GM23248 (cell line): ENCODE measurements at regions not wholly inside any gene's neighbourhood (a gene's known extent, or its start where the extent isn't known, plus 50 kb on each side); places are given as distances from the start of the nearest gene placed in this dataset.

Experiments used
- EZH2 ChIP-seq: fragments of 200-600 bp; sonication (generic); IDR thresholded peaks from 2 replicates; pipeline ENCODE4 v1.6.1; 2018; ENCODE audit warnings: antibody characterized with exemption, mild to moderate bottlenecking; ENCODE audit not compliant: insufficient read depth, poor library complexity, severe bottlenecking
- EZH2phosphoT487 ChIP-seq: fragments of 200-600 bp; sonication (generic); IDR thresholded peaks from 2 replicates; pipeline ENCODE4 v1.6.1; 2018; ENCODE audit warnings: antibody characterized with exemption, moderate library complexity, mild to moderate bottlenecking, low read depth; ENCODE audit not compliant: insufficient read depth

GRCh38 chr2:194452504-194452903 is 1204.5 kb upstream of the SLC39A10 start:
- TF ChIP-seq EZH2: no peak
- no peak for TF ChIP-seq EZH2phosphoT487
